Endothelial cell of umbilical vein (primary cell): ENCODE measurements at regions not wholly inside any gene's neighbourhood (a gene's known extent, or its start where the extent isn't known, plus 50 kb on each side); places are given as distances from the start of the nearest gene placed in this dataset.

Experiments used
- BruUV-seq: library from RNA; stranded (reverse); fragments of 400-500 nt; replicated peaks from 2 replicates; lab custom pipeline; 2021; lab: Mats Ljungman, UMichigan
- CTCF ChIA-PET: fragments of 300-600, 350-600 bp; sonication (Branson Sonifier 250); formaldehyde crosslinking; loops from one replicate; lab custom pipeline; 2021; ENCODE audit warnings: antibody characterized with exemption, inconsistent platforms; lab: Charles Lee
- POLR2A ChIA-PET: fragments of 300-600, 350-600 bp; sonication (Branson Sonifier 250); formaldehyde crosslinking; loops from one replicate; lab custom pipeline; 2021; ENCODE audit warnings: antibody characterized with exemption, inconsistent platforms; lab: Charles Lee
- DNase-seq: peaks from one replicate; pipeline ENCODE4 v3.0.0-alpha.2; 2011; ENCODE audit warnings: low read depth, low spot score
- FAIRE-seq: peaks from 2 replicates; lab custom pipeline; 2011; peaks lifted over from hg19 to GRCh38; lab: Jason Lieb, UNC
- H2AFZ ChIP-seq: 2 replicates; pipeline ENCODE4 v1.6.0; 2012; ENCODE audit warnings: low read depth, low read length, control low read depth, inconsistent platforms
- H3K27ac ChIP-seq: 2 replicates; pipeline ENCODE4 v1.5.1; 2011; ENCODE audit warnings: low read depth, mild to moderate bottlenecking, control low read depth, low read length, moderate library complexity; ENCODE audit not compliant: insufficient read depth
- H3K27me3 ChIP-seq, 2 experiments: 2 replicates each; pipeline versions ENCODE4 v1.6.0 to v1.6.1; 2011; ENCODE audit warnings: low read length in 2 of 2, mixed read lengths in 1 of 2; ENCODE audit not compliant: control insufficient read depth in 2 of 2, insufficient read depth in 2 of 2
- H3K36me3 ChIP-seq, 2 experiments: 2 replicates in 1 of 2; 3 replicates in 1 of 2; pipeline ENCODE4 v1.5.1; 2011; ENCODE audit warnings: low read length in 2 of 2, mild to moderate bottlenecking in 1 of 2, moderate library complexity in 1 of 2; ENCODE audit not compliant: control insufficient read depth in 2 of 2, insufficient read depth in 2 of 2; ENCODE audit errors: extremely low read depth in 1 of 2
- H3K4me1 ChIP-seq: 3 replicates; pipeline ENCODE4 v1.5.1; 2011; ENCODE audit warnings: mild to moderate bottlenecking, low read length; ENCODE audit not compliant: control insufficient read depth, insufficient read depth; ENCODE audit errors: extremely low read depth
- H3K4me2 ChIP-seq: 2 replicates; pipeline ENCODE4 v1.6.1; 2011; ENCODE audit warnings: low read length, control low read depth, mixed read lengths; ENCODE audit not compliant: insufficient read depth
- H3K4me3 ChIP-seq, 3 experiments: fragments of 200-600 bp in 1 of 3; sonication (generic), shearing (Covaris generic) in 1 of 3; replicated peaks in 1 of 3; 2 replicates each; pipeline ENCODE4 v1.5.1; 2011 to 2016; ENCODE audit warnings: control low read depth in 3 of 3, low read length in 3 of 3, mild to moderate bottlenecking in 2 of 3, inconsistent platforms in 1 of 3, low read depth in 1 of 3, moderate library complexity in 1 of 3; ENCODE audit not compliant: insufficient read depth in 1 of 3
- H3K79me2 ChIP-seq: 2 replicates; pipeline ENCODE4 v1.6.0; 2012; ENCODE audit warnings: low read length, inconsistent platforms; ENCODE audit not compliant: control insufficient read depth, insufficient read depth
- H3K9ac ChIP-seq: replicated peaks from 2 replicates; pipeline ENCODE3; 2011; ENCODE audit warnings: low read length, control low read depth; ENCODE audit not compliant: insufficient read depth; ENCODE audit errors: extremely low read depth
- H3K9me1 ChIP-seq: replicated peaks from 3 replicates; pipeline ENCODE4 v1.6.0; 2011; ENCODE audit warnings: mild to moderate bottlenecking, low read length; ENCODE audit not compliant: control insufficient read depth, insufficient read depth; ENCODE audit errors: extremely low read depth
- H3K9me3 ChIP-seq: replicated peaks from 2 replicates; pipeline ENCODE4 v1.5.1; 2012; ENCODE audit warnings: low read length, inconsistent platforms; ENCODE audit not compliant: control insufficient read depth, insufficient read depth
- H4K20me1 ChIP-seq: replicated peaks from 2 replicates; pipeline ENCODE3; 2011; ENCODE audit warnings: mild to moderate bottlenecking, low read length; ENCODE audit not compliant: control insufficient read depth, insufficient read depth; ENCODE audit errors: extremely low read depth
- EZH2 ChIP-seq: IDR thresholded peaks from 2 replicates; pipeline ENCODE4 v1.6.1; 2012; ENCODE audit warnings: borderline replicate concordance, low read depth, mild to moderate bottlenecking, moderate library complexity, low read length, inconsistent platforms; ENCODE audit not compliant: severe bottlenecking
- FOS ChIP-seq: IDR thresholded peaks from 2 replicates; pipeline ENCODE4 v1.6.1; 2011; ENCODE audit warnings: mild to moderate bottlenecking, low read length, moderate library complexity, borderline replicate concordance; ENCODE audit not compliant: insufficient read depth
- GATA2 ChIP-seq: IDR thresholded peaks from 2 replicates; pipeline ENCODE4 v1.7.0; 2011; ENCODE audit warnings: low read depth, mild to moderate bottlenecking, moderate library complexity, mixed read lengths, low read length; ENCODE audit not compliant: insufficient read length, insufficient read depth
- JUN ChIP-seq: IDR thresholded peaks from 2 replicates; pipeline ENCODE4 v1.6.1; 2011; ENCODE audit warnings: borderline replicate concordance, low read depth; ENCODE audit not compliant: insufficient read length, insufficient read depth
- MYC ChIP-seq: IDR thresholded peaks from one replicate; pipeline ENCODE4 v1.6.1; 2011; ENCODE audit warnings: mild to moderate bottlenecking, low read depth, low read length
- POLR2A ChIP-seq: IDR thresholded peaks from 2 replicates; pipeline ENCODE4 v1.6.1; 2012; ENCODE audit warnings: low read depth, mild to moderate bottlenecking, control low read depth, low read length
- POLR2AphosphoS5 ChIP-seq: IDR thresholded peaks from 2 replicates; pipeline ENCODE4 v1.6.1; 2012; ENCODE audit warnings: low read depth, mild to moderate bottlenecking, control low read depth, low read length, moderate library complexity; ENCODE audit not compliant: insufficient read depth
- dilution Hi-C: fragments of 300-500 bp; cut with MboI; formaldehyde crosslinking; loops from one replicate; pipeline ENCODE4 v1.15.0; 2019; ENCODE audit warnings: low sequenced_read_pairs; ENCODE audit not compliant: extremely low pct_ligation_motif_present
- intact Hi-C: fragments of 100-400 bp; cut with micrococcal nuclease; formaldehyde crosslinking; loops from one replicate; pipeline ENCODE4 v1.10.0; 2022
- TF ChIP-seq, protein P1 (sequence below): IDR thresholded peaks from 2 replicates; pipeline ENCODE4 v1.6.1; 2011; ENCODE audit not compliant: insufficient read depth, insufficient read length
- TF ChIP-seq, protein P2 (sequence below), 2 donors: IDR thresholded peaks; 1 replicate in 1 of 2; 2 replicates in 1 of 2; pipeline ENCODE4 v1.5.1; 2011; ENCODE audit warnings: low read length in 2 of 2, mild to moderate bottlenecking in 2 of 2, moderate library complexity in 2 of 2, control low read depth in 1 of 2, inconsistent platforms in 1 of 2, low read depth in 1 of 2; ENCODE audit not compliant: insufficient read depth in 1 of 2; ENCODE audit errors: extremely low read depth in 1 of 2

GRCh38 chr3:28958656-28959055 is 322.2 kb upstream of the RBMS3 start:
- no peaks in the 10 kb centered on the region for H3K9me3 ChIP-seq
- no peaks in the 10 kb centered on the region for H3K36me3 ChIP-seq
- no peak for DNase-seq
- ChIA-PET CTCF (interaction anchor here (1.1 to 1.7 kb wide), 3 partner anchors 8 to 309 kb away, joined by 3 to 5 read pairs (median 3); no protein-coding TSS in a partner anchor), POLR2A (no interaction called here)
- no peak for FAIRE-seq
- no TSS peak for BruUV-seq
- no peaks in the 10 kb centered on the region for H3K79me2 ChIP-seq
- no peak overlapping the region for H3K4me3 ChIP-seq
- H3K27ac ChIP-seq, result no peak overlapping the region
- H3K9ac ChIP-seq, result no peak overlapping the region
- dilution Hi-C loops (no loop called here), intact Hi-C loops (no loop called here)
- no peaks in the 10 kb centered on the region for H4K20me1 ChIP-seq
- TF ChIP-seq FOS, result no peak
- no peak for TF ChIP-seq POLR2A
- TF ChIP-seq GATA2, result no peak
- TF ChIP-seq JUN, result no peak
- TF ChIP-seq, protein P1, sequence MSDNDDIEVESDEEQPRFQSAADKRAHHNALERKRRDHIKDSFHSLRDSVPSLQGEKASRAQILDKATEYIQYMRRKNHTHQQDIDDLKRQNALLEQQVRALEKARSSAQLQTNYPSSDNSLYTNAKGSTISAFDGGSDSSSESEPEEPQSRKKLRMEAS, result no peak
- TF ChIP-seq MYC, result no peak
- no peak for TF ChIP-seq POLR2AphosphoS5
- TF ChIP-seq, protein P2, sequence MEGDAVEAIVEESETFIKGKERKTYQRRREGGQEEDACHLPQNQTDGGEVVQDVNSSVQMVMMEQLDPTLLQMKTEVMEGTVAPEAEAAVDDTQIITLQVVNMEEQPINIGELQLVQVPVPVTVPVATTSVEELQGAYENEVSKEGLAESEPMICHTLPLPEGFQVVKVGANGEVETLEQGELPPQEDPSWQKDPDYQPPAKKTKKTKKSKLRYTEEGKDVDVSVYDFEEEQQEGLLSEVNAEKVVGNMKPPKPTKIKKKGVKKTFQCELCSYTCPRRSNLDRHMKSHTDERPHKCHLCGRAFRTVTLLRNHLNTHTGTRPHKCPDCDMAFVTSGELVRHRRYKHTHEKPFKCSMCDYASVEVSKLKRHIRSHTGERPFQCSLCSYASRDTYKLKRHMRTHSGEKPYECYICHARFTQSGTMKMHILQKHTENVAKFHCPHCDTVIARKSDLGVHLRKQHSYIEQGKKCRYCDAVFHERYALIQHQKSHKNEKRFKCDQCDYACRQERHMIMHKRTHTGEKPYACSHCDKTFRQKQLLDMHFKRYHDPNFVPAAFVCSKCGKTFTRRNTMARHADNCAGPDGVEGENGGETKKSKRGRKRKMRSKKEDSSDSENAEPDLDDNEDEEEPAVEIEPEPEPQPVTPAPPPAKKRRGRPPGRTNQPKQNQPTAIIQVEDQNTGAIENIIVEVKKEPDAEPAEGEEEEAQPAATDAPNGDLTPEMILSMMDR (IDR thresholded peaks at IDR 0.05; ENCODE audit: extremely low read depth in 1 of 2, insufficient read depth in 1 of 2, low read depth in 1 of 2, low read length in 2 of 2), result no peak
- TF ChIP-seq EZH2, result no peak
- no peak overlapping the region for H2AFZ ChIP-seq
- H3K4me2 ChIP-seq, result no peak overlapping the region
- H3K27me3 ChIP-seq, result no peaks in the 10 kb centered on the region
- H3K4me1 ChIP-seq, result no peaks in the 10 kb centered on the region
- no peaks in the 10 kb centered on the region for H3K9me1 ChIP-seq
